ENCODE measurements at regions not wholly inside any gene's neighbourhood (a gene's known extent, or its start where the extent isn't known, plus 50 kb on each side); places are given as distances from the start of the nearest gene placed in this dataset.

DNA sequence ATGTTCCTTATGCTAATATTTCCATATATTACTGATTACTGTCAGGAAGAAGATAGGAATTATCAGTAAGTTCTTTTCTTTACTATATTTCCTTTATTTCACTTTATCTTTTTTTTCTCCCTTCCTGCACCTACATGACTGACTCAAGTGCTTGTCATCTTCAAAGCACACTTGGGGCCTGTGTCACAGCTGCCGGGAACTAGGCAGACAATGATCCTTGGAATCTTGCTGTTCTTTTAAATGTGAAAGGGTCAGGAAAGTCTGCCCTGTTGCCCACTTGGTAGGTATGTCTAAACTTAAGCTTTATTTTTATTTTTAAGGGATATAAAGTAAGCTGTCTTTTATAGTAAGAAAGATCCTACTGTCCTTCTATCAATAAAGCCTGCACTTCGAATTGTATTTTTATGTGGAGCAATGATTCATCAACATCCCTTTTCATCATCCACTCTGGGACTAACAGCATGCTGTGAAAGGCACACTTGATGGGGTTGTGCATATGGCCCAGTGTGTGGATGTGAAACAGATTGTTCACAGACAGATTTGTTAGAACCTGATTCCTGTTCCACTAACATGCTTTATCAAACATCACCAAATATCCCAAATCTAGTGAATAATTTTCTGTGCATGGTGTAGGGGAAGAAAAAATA is 556.9 kb downstream of the DNAJB9 start:
- no peak for DNase-seq (ENCODE audit: low read depth)

DNA sequence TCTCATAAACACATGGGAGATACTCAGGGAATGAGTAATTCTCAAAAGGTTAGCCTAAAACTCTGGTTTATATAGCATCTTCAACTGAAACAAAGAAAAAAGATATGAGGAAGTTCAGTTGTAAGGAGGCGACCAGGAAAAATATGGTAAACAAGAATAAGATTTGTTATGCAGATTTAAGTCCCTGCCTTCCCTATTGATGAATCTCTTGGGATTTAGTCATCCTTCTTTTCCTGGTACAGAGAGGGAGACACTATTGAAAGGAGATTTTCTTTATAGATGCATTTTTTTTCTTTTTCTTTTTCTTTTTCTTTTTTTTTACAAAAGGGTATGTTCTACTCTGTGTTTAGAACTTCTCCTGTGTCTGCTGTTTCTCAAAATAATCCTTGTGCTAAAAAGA is 557.5 kb downstream of the DNAJB9 start:
- no peak for DNase-seq (ENCODE audit: low read depth)

DNA sequence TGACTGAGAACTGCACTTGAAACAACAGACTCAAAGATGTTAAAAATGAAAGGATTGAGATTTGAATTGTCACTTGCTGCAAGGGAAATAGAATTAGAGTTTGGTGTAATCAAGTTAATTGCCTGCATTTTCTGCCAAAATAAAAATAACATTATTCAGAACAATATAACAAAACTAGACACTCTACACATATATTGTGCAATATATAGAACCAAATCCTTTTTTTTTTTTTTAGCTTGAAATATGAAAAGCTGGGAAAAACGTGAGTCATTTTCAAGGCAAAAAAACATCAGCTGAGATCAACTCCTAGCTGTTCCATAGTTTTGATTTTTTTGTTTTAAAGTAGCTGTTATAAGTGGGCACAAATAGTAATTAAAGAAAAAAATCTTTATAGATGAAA is 561.5 kb downstream of the DNAJB9 start:
- no peak for DNase-seq (ENCODE audit: low read depth)

DNA sequence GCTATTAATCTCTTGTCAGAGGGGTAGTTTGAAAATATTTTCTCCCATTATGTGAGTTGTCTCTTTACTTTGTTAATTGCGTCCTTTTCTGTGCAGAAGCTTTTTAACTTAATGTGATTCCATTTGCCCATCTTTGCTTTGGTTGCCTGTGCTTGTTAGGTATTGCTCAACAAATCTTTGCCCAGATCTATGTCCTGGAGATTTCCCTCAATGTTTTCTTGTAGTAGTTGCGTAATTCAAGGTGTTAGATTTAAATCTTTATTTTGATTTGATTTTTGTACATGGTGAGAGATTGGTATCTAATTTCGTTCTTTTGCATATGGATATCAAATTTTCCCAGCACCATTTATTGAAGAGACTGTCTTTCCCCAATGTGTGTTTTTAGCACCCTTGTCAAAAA is 567.2 kb downstream of the DNAJB9 start:
- no peak for DNase-seq (ENCODE audit: low read depth)

DNA sequence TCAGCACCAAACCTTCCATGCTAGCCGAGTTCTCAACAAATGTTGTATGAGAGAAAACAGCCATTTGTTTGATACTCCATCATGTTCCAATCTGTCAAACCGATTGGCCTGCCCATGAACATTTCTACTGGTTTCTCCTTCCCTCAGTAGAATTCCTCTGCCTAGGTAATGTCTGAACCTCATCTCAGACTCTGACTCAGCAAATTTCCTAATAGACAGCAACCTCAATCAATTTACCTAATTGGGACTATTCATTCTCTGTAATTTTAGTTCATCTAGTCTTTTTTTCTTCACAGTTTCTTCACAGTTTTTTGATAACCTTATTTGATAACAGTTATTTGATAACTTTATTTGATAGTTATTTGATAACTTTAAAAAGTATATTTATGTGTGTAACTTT is 585.1 kb downstream of the DNAJB9 start:
- no peak for DNase-seq (ENCODE audit: low read depth)

DNA sequence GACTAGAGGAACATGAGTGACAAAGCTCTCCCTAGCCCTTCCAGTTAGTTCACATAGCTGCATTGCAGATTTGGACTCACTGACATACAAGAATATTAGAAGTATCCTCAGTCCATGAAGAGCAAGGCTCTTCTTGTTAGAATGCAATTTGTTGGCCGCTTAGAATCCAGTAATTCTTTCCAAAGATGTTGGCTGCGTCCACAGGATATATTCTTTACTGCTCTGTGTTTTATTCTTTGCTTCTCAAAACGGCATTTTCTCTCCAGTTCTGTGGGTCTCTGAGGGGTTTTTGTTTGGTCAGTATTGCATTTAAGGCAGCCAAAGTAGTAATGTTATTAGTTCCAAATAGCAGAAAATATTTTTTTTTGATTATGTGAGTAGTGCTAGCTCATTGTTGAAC is 588.6 kb downstream of the DNAJB9 start:
- DNase-seq (ENCODE audit: low read depth): no peak

DNA sequence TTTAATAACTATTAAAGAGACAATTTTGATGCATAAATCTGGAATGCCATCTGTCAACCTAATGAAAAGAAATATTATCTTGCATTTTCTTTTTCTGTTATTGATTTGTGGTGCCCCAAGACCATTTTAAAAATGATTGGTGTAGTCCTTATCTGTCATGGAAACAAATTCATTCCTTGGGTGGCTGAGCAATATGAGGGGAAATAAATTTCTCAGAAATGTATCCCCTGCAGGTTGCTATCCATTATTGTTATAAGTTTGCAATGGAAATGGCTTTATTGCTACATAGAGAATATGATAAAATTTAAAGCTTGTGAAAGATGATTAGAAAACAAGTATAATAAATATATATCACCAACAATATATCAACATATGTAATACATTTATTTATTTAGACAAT is 607.0 kb downstream of the DNAJB9 start:
- DNase-seq (ENCODE audit: low read depth): no peak

DNA sequence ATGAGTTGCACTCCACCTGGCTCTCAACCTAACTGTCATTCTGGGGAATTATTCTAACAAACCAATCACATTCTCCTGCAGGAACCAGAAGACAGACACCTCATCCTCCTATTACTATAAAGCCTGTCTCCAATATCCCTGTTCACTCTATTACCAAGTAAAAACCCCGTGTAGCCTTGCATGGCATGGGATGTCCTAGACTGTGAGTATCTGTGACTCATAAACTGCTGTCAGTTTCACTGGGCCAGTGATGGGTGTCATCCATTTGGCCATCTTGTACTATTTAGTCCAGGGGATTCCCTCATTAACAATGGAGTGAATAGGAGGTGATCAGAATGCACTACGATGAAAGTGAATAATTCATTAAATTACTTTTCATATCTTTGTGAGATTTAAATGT is 608.7 kb downstream of the DNAJB9 start:
- DNase-seq (ENCODE audit: low read depth): no peak

DNA sequence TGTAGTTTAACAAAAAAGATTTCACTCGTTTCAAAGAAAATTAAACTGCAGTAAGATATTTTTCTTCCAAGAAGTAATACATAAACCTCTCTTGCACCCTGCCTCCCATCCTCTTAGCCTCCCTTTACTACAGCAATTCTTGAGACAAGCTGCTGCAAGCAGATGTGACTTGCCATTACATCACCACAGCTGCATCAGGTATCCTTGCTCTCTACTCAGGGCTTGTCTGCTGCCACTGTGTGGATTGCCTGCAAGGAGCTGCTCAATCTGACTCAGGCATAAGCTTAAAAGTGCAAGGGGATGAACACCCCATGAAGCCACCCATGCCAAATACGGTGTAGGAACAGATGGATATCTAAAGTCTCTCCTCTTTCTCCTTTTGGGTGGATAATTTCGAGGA is 609.9 kb downstream of the DNAJB9 start:
- no peak for DNase-seq (ENCODE audit: low read depth)

DNA sequence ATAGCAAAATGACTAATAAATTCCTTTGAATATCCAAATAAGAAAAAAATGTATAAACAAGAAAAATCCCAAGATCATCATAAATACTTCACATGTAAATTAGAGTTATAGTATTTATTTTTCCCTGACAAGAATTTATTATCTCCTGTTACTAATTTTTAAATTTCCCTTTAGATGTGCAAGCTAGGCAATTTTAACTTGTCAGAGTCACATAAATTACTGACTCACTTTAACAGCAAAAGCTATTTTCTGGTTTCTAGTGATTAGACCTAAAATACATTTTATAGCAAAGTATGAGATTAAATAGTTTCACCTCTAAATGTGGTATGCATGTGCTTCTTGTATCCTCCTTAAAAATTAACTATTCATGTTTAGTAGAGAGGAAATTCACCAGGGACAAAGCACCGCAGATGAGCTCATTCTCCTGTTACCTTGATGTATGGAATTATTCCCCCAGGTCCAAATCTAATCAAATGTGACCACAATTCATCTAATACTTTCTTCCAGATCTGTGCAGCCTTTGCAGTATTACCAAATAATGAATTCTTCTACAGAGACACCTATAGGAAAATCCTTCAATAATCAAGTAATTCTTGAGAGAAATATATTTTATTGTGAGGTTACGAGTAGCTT is 621.2 kb downstream of the DNAJB9 start:
- DNase-seq (ENCODE audit: low read depth): no peak

DNA sequence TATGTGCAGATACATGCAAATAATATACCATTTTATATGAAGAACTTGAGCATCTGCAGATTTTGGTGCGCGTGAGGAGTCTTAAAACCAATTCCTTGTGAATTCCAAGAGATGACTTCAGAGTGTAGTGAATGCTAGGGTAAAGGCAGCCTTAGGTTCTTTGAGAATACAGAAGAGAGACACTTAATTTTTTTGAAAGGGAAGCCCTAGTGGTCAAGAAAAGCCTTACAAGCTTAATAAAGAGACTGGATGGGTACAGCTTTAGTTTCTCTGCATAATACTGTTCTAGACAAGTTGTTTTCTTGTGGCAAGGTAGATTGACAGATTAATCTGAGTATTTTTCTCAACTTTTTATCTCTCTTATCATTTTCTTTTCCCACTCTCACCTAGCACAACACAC is 636.5 kb downstream of the DNAJB9 start:
- DNase-seq (ENCODE audit: low read depth): no peak

DNA sequence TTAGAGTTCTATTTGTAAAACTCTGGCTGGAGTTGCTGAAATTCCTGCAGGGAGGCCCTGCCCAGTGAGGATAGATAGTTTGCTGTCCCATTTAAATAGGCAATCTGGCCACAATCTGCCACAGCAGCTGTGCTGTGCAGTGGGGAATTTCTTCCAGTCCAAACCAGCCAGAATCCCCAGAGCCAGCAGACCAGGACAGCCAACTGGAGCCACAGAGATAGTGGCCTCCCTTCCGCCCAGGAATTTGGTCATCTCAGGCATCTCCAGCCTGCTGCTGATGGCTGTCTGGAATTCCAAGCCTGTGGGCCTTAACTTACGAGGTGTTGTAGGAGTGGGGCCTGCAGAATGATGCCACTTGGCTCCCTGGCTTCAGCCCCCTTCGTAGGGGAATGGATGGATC is 643.4 kb downstream of the DNAJB9 start:
- no peak for DNase-seq (ENCODE audit: low read depth)

DNA sequence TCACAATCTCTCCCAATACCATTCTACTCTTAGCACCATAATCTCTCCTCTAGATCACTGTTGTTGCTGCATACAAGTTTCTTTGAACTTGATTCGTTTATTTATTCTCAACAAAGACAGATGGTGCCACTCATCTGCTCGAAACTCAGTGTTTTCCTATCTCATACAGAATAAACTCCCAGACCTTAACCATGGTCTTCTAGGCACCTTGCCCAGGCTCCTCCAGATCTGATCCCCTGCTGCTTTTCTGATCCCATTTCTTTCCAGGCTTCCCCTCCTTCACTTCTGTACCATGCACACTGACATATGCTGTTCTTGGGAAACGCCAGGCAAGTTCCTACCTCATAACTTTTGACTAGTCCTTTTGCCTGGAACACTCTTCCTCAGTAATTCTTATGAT is 645.7 kb downstream of the DNAJB9 start:
- DNase-seq (ENCODE audit: low read depth): no peak

DNA sequence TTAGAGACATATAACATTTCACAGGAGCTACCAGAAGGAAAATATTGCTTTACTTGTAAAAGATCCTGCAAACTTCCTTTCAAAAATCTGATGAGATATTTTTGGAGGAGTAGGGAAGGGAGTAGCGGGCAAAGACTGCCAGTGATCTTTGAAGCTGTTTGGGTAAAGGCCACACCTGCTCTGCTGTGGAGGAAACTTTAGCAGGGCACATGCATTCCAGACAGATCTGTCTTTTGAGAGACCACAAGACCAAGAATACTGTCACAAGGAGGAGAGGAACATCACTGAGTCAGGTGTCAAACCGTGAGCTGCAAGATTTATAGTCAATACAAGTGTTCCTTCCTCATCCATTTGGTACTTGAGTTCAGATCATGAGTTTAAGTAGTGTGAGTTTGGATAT is 654.4 kb downstream of the DNAJB9 start:
- DNase-seq (ENCODE audit: low read depth): no peak

DNA sequence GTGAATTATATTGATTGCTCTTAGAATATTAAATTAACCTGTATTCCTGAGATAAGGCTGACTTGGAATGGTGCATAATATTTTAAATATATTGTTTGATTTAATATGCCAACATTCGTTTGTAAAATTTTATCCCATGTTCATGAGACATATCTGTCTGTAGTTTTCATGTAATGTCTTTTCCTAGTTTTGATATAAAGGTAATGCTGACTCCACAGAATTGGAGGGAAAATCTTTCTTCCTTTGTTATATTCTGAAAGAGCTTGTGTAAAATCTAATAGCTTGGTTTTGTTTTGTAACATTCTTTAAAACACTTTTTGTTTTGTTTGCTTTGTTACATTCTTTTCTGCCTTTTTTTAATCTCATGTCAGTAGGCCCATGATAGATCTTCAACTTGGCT is 657.0 kb downstream of the DNAJB9 start:
- DNase-seq (ENCODE audit: low read depth): no peak

DNA sequence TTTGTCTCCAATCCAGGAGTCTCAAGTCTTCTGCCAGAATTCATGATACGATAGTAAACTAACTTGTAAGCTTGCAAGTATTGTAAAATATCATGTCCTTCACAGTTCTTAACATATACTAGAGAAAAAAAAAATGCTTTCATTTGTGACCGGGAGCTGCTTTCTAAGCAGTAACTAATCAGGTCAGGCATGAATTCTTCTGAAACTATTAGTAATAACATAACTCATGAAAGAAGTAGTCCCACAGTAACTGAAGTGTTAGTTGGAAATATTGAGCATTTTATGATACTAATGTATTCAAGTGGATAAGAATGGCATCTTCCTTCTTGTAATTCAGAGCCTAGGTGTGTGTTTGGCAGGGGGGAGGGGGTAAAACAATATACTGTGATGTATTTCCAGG is 665.6 kb downstream of the DNAJB9 start:
- no peak for DNase-seq (ENCODE audit: low read depth)

DNA sequence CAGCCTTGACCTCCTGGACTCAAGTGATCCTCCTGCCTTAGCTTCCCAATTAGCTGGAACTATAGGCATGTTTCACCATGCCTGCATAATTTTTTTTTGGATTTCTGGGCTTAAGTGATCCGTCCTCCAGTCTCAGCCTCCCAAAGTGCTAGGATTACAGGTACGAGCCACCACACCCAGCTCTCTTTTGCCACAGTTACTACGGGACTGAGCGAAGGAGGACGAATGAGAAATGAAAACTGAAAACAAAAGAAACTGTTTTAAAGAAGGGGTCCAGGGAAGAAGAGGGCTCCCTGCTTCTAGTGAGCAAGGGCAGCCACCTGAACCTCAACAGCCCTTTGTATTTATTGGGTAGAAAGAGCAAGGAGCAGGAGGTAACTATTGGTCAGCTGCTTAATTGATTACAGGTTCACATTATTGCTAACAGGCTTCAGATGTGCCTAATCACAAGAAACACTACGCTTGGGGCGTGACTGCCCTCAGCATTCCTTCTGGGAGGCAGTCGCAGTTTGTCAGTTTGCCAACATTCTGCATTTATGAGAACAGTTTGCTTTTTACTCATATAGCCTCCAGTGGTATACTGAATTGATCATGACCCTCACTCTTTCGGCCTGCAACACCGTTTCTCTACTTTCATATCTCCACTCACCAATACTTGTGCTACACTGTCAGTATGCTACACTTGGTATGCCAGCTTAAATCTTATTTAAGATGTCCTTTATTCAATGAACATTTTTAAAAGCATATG is 676.8 kb downstream of the DNAJB9 start:
- no peak for DNase-seq (ENCODE audit: low read depth)

DNA sequence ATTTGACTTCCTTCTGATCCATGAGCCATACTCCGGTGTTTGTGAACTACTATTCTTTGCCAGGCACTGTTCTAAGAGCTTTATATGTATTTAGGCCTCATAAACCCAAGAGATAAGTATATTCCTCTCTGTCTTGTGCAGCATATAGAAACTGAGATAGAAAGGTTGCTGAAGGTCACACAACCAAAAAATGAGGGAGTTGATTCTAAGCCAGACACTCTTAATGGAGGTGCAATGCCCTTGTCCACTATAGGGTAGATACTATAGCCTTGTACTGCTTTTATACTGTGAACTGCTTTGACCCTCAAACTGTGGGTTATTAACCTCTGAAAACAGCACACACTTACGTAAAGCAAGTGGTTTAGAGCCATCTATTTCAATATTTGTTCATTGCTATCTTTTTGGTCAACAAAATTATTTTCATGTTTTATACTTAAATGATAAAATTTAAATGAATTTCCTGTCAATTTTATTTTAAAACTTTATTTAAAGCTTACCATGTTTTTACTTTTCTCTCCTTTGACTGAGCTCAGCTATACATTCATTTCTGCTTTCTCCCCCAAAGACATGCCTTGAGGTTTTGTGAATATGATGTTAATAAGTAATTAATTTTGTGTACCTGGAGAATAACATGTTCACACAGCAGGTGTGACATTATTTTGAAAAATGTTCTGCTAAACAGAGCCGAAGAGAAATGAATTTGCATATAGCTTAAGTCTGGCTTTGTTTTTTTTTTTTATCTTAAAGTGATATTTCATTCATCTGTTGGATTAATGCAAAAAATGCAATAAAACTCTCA is 687.3 kb downstream of the DNAJB9 start:
- no peak for DNase-seq (ENCODE audit: low read depth)

DNA sequence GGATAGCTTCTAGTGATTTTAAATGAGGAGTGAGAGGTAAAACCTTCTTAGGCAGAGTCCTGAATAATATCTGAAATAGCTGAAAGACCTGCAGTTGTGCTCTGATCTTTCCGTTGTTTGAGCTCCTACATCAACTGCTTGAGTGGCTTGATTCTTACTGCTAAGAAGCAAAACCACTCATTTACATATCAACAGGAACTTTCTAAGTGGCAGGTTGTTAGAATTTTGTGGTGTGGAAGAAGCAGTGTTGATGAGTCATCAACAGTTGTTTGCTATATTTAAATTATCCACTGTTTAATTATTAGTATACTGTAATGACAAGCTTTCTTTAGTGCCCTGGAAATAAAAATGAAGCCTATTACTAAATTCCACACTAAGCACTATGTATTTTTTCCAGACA is 689.5 kb downstream of the DNAJB9 start:
- no peak for DNase-seq (ENCODE audit: low read depth)

DNA sequence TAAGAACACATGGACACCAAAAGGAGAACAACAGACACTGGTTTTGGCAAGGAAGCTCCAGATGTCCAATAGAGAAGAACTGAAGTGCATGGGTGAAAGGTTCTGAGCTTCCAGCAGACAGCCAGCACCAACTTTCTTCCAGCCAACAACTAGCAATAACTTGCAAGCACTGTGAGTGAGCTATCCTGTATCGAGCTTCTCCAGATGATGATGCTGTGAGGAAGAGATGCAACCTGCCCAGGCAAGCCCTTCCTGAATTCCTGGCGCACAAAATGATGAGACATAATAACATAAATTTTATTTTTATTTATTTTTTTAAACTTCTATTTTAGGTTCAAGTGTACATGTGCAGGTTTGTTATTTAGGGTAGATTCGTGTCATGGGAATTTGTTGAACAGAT is 692.1 kb downstream of the DNAJB9 start:
- no peak for DNase-seq (ENCODE audit: low read depth)

DNA sequence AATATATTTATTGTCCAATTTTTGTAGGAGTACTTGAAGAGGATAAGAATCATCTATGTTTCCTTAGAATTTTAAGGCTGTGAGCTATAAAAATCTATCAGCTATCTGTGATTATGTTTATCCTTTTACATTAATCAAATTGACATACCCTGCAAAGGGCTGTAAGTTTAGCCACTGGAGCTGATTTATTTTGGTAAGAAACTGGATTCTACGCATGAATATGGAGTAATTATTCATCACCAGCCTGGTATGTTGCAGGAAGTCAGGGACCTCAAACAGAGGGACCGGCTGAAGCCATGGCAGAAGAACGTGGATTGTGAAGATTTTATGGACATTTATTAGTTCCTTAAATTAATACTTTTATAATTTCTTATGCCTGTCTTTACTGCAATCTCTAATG is 696.9 kb downstream of the DNAJB9 start:
- DNase-seq (ENCODE audit: low read depth): no peak

DNA sequence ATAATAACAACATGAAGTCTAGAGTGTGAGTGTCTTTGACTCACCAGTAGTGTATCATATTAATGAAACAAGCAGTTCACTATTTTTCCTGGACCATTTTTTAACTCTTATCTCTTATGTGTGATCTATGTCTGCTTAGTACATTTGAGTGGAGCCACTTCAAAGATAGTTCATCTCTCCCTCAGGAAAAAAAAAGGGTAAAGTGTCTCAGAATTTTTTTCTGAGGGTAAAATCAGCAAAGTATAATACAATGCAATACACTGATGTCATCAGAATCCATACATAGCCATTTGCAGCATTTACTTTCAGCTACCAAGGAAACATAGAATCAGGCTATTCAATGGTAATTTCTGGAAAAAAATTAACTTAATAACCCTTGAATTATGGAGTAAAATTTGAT is 706.7 kb downstream of the DNAJB9 start:
- no peak for DNase-seq (ENCODE audit: low read depth)

Data from LHCN-M2 (cell line).